Liver (tissue), 8 donors: ENCODE measurements at regions not wholly inside any gene's neighbourhood (a gene's known extent, or its start where the extent isn't known, plus 50 kb on each side); places are given as distances from the start of the nearest gene placed in this dataset.

Experiments used
- DNase-seq: peaks from one replicate; pipeline ENCODE4 v3.0.0-alpha.2; 2017; ENCODE audit warnings: low spot score
- H3K27ac ChIP-seq, 2 donors: one replicate each; pipeline ENCODE4 v1.7.0; 2013; ENCODE audit warnings: inconsistent platforms in 2 of 2, low read length in 2 of 2, control low read depth in 1 of 2, low read depth in 1 of 2, mild to moderate bottlenecking in 1 of 2
- H3K27me3 ChIP-seq, 4 donors: one replicate each; pipeline versions ENCODE4 v1.6.1 to v1.7.0; 2013; ENCODE audit warnings: low read length in 3 of 4, inconsistent platforms in 1 of 4, mild to moderate bottlenecking in 1 of 4, moderate library complexity in 1 of 4; ENCODE audit not compliant: control insufficient read depth in 4 of 4, insufficient read depth in 4 of 4
- H3K36me3 ChIP-seq, 4 donors: one replicate each; pipeline versions ENCODE4 v1.6.1 to v1.7.0; 2013; ENCODE audit warnings: low read length in 3 of 4, mild to moderate bottlenecking in 3 of 4, low read depth in 1 of 4, moderate library complexity in 1 of 4; ENCODE audit not compliant: control insufficient read depth in 4 of 4, insufficient read depth in 3 of 4
- H3K4me1 ChIP-seq, 4 donors: one replicate each; pipeline versions ENCODE4 v1.6.1 to v1.7.0; 2013; ENCODE audit warnings: low read length in 3 of 4, mild to moderate bottlenecking in 3 of 4, moderate library complexity in 1 of 4; ENCODE audit not compliant: control insufficient read depth in 4 of 4, insufficient read depth in 4 of 4
- H3K4me3 ChIP-seq, 3 donors: one replicate each; pipeline versions ENCODE4 v1.6.1 to v1.7.0; 2013; ENCODE audit warnings: low read length in 3 of 3, control low read depth in 1 of 3, low read depth in 1 of 3, mild to moderate bottlenecking in 1 of 3
- H3K9ac ChIP-seq, 2 donors: one replicate each; pipeline ENCODE4 v1.7.0; 2013; ENCODE audit warnings: low read length in 2 of 2, mild to moderate bottlenecking in 2 of 2, moderate library complexity in 2 of 2, control low read depth in 1 of 2, low read depth in 1 of 2
- H3K9me3 ChIP-seq, 4 donors: one replicate each; pipeline versions ENCODE4 v1.6.1 to v1.7.0; 2013; ENCODE audit warnings: low read length in 3 of 4; ENCODE audit not compliant: control insufficient read depth in 4 of 4
- EGR1 ChIP-seq, 2 donors: IDR thresholded peaks; 2 replicates each; pipeline ENCODE4 v1.6.1; 2016 to 2018; ENCODE audit warnings: antibody characterized with exemption in 2 of 2, low read depth in 2 of 2
- FOXA2 ChIP-seq: IDR thresholded peaks from 2 replicates; pipeline ENCODE4 v1.6.1; 2016; ENCODE audit warnings: antibody characterized with exemption
- HNF4A ChIP-seq, 2 donors: conservative IDR thresholded peaks; 2 replicates each; pipeline ENCODE4 v1.6.1; 2016; ENCODE audit warnings: antibody characterized with exemption in 2 of 2, mild to moderate bottlenecking in 2 of 2
- HNF4G ChIP-seq: IDR thresholded peaks from 2 replicates; pipeline ENCODE4 v1.6.1; 2016; ENCODE audit warnings: antibody characterized with exemption
- RXRA ChIP-seq, 2 donors: IDR thresholded peaks; 2 replicates each; pipeline ENCODE4 v1.6.1; 2017 to 2018; ENCODE audit warnings: antibody characterized with exemption in 2 of 2, mild to moderate bottlenecking in 1 of 2
- YY1 ChIP-seq: IDR thresholded peaks from 2 replicates; pipeline ENCODE4 v1.6.1; 2016; ENCODE audit warnings: antibody characterized with exemption, mild to moderate bottlenecking
- WGBS: extraction: QIAGEN DNeasy Blood & Tissue Kit; methylation state at CpG from one replicate; pipeline ENCODE4 v1.1.7; 2013; 5-methylcytosine and 5-hydroxymethylcytosine counted together
- TF ChIP-seq, protein P1 (sequence below): IDR thresholded peaks from 2 replicates; pipeline ENCODE4 v1.6.1; 2016; ENCODE audit warnings: antibody characterized with exemption, mild to moderate bottlenecking
- TF ChIP-seq, protein P2 (sequence below): fragments of 150-350 bp; IDR thresholded peaks from 2 replicates; pipeline ENCODE4 v1.5.1; 2017; ENCODE audit warnings: improper control_type of control experiment, low read depth, low read length; ENCODE audit not compliant: missing input control
- TF ChIP-seq, protein P3 (sequence below): IDR thresholded peaks from 2 replicates; pipeline ENCODE4 v1.6.1; 2016; ENCODE audit warnings: antibody characterized with exemption
- donor health status: healthy.
- donor health status: healthy.
- donor health status: healthy.
- donor health status: healthy.
- donor health status: healthy.

DNA sequence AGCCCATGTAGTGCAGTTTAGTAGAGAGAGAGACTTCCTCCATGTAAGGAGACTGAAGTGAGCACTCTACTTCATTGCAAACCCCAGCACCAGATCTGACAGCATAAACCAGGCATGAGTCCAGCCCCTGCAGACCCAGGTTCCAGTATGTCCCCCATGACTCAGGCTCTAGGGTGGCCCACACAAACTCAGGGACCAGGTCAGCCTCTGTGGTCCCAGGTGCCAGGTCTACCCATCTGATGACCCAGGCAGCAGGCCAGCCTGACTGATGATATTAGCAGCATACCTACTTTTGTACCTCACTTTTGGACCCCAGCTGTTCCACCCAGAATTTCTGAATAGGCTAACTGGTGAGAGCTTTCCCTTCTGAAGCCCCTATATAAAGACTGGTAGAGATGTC lies 647.8 kb downstream of the ANXA1 start (continued):
- TF ChIP-seq, protein P1, sequence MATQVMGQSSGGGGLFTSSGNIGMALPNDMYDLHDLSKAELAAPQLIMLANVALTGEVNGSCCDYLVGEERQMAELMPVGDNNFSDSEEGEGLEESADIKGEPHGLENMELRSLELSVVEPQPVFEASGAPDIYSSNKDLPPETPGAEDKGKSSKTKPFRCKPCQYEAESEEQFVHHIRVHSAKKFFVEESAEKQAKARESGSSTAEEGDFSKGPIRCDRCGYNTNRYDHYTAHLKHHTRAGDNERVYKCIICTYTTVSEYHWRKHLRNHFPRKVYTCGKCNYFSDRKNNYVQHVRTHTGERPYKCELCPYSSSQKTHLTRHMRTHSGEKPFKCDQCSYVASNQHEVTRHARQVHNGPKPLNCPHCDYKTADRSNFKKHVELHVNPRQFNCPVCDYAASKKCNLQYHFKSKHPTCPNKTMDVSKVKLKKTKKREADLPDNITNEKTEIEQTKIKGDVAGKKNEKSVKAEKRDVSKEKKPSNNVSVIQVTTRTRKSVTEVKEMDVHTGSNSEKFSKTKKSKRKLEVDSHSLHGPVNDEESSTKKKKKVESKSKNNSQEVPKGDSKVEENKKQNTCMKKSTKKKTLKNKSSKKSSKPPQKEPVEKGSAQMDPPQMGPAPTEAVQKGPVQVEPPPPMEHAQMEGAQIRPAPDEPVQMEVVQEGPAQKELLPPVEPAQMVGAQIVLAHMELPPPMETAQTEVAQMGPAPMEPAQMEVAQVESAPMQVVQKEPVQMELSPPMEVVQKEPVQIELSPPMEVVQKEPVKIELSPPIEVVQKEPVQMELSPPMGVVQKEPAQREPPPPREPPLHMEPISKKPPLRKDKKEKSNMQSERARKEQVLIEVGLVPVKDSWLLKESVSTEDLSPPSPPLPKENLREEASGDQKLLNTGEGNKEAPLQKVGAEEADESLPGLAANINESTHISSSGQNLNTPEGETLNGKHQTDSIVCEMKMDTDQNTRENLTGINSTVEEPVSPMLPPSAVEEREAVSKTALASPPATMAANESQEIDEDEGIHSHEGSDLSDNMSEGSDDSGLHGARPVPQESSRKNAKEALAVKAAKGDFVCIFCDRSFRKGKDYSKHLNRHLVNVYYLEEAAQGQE: no peak
- TF ChIP-seq FOXA2 (no peak), HNF4A (conservative IDR thresholded peaks at IDR 0.05) (no peak), YY1 (no peak)
- TF ChIP-seq, protein P2, sequence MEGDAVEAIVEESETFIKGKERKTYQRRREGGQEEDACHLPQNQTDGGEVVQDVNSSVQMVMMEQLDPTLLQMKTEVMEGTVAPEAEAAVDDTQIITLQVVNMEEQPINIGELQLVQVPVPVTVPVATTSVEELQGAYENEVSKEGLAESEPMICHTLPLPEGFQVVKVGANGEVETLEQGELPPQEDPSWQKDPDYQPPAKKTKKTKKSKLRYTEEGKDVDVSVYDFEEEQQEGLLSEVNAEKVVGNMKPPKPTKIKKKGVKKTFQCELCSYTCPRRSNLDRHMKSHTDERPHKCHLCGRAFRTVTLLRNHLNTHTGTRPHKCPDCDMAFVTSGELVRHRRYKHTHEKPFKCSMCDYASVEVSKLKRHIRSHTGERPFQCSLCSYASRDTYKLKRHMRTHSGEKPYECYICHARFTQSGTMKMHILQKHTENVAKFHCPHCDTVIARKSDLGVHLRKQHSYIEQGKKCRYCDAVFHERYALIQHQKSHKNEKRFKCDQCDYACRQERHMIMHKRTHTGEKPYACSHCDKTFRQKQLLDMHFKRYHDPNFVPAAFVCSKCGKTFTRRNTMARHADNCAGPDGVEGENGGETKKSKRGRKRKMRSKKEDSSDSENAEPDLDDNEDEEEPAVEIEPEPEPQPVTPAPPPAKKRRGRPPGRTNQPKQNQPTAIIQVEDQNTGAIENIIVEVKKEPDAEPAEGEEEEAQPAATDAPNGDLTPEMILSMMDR: no peak

DNA sequence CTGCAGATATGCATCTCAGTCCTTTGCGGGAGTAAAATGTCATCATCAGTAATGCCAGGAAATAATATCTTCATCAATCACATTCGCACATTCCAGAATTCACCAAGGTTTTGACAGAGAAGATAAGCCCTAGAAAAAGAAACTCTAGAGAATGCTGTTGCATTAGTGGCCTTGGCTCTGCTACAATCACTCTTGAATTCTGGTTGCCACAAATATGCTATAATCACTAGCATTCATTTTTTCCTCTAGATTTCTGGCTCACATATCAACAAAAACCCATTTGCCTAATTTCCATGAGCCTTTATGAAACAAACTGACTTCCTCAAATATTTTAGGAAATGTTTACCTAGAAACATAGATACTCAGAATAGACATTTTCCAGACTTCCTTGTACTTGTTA lies 653.4 kb downstream of the ANXA1 start:
- 72% methylated on average over 2 of the region's 2 CpGs for WGBS
- H3K36me3 ChIP-seq: no peaks in the 10 kb centered on the region
- no peaks in the 10 kb centered on the region for H3K4me1 ChIP-seq
- no peak for DNase-seq
- H3K27me3 ChIP-seq: no peaks in the 10 kb centered on the region
- TF ChIP-seq, protein P2: no peak
- TF ChIP-seq EGR1 (IDR thresholded peaks at IDR 0.05; ENCODE audit: low read depth in 2 of 2): no peak
- TF ChIP-seq HNF4G: no peak
- no peak for TF ChIP-seq FOXA2
- no peak overlapping the region for H3K27ac ChIP-seq
- H3K9ac ChIP-seq: no peak overlapping the region
- peaks cover 0 to 2% (median 0%) of the 10 kb centered on the region in 4 donors for H3K9me3 ChIP-seq
- H3K4me3 ChIP-seq: no peak overlapping the region

DNA sequence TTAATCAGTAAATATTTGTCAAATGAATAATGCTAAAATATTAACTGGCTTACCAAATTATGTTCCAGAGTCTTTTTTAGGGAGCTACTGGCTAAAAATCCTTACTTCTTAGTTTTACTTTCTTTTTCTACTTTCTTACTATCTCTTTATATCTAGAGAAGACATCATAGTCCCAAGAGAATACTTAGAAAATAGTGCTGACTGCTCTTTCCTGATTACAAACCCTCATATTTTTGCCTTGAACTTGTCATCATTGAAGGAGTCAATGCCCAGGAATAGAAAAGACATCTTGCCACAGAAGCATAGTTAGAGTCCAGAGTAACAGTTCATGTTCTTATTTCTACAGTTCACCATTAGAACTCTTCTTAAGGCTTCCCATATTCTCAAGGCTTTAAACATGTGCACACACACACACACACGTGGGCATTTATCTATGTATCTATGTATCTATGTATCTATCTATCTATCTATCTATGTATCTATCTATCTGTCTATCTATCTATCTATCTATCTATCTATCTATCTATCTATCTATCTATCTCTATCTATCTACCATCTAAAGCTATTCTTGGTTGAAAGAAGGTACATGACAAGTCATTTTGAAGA lies 654.3 kb downstream of the ANXA1 start:
- no peak for DNase-seq
- Histone ChIP-seq H3K27ac (no peak overlapping the region), H3K27me3 (no peaks in the 10 kb centered on the region), H3K4me3 (no peak overlapping the region), H3K4me1 (no peaks in the 10 kb centered on the region), H3K9me3 (peaks cover 0 to 2% (median 0%) of the 10 kb centered on the region in 4 donors), H3K36me3 (no peaks in the 10 kb centered on the region), H3K9ac (no peak overlapping the region)
- WGBS: 67% methylated on average over 1 of the region's 1 CpG
- no peak for TF ChIP-seq RXRA (IDR thresholded peaks at IDR 0.05)
- TF ChIP-seq FOXA2: no peak
- TF ChIP-seq HNF4G: no peak
- TF ChIP-seq, protein P1: no peak
- TF ChIP-seq, protein P3, sequence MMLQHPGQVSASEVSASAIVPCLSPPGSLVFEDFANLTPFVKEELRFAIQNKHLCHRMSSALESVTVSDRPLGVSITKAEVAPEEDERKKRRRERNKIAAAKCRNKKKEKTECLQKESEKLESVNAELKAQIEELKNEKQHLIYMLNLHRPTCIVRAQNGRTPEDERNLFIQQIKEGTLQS: no peak
- TF ChIP-seq YY1: no peak
- TF ChIP-seq EGR1 (IDR thresholded peaks at IDR 0.05; ENCODE audit: low read depth in 2 of 2): no peak
